ENCODE measurements at regions not wholly inside any gene's neighbourhood (a gene's known extent, or its start where the extent isn't known, plus 50 kb on each side); places are given as distances from the start of the nearest gene placed in this dataset.

DNA sequence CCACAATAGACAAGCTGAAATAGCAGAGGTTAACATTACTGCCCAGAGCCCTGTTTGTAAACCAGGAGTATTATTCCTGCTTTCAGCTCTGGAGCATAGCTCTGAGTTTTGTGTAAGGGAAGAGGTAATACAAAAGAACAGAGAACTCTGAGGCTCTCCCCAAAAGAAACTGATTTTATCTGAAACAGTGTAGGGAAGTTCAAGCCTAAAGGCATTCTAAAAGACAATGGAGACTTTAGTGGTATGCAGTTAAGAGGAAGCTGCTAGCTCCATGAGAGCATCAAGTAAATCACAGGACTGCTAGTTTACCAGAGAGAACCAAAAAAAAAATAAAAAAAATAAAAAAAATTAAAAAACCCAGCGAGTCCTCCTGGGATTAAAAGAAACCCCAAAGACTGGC, 146.6 kb upstream of the PCSK5 start:
- no peak for DNase-seq (ENCODE audit: insufficient read length, low spot score)
- no peak for TF ChIP-seq TAF1 (IDR thresholded peaks at IDR 0.05; ENCODE audit: low read depth, low read length)
- TF ChIP-seq POLR2A (IDR thresholded peaks at IDR 0.05; ENCODE audit: low read depth, low read length) = no peak
- TF ChIP-seq POU2F2 (IDR thresholded peaks at IDR 0.05; ENCODE audit: low read depth, low read length) = no peak
- no peak for TF ChIP-seq SPI1 (IDR thresholded peaks at IDR 0.05; ENCODE audit: low read depth, low read length)
- no peak for TF ChIP-seq POLR2AphosphoS5 (IDR thresholded peaks at IDR 0.05; ENCODE audit: low read depth, low read length)
- TF ChIP-seq PAX5 (IDR thresholded peaks at IDR 0.05; ENCODE audit: insufficient read depth, low read length, severe bottlenecking) = no peak
- no peak for FAIRE-seq

DNA sequence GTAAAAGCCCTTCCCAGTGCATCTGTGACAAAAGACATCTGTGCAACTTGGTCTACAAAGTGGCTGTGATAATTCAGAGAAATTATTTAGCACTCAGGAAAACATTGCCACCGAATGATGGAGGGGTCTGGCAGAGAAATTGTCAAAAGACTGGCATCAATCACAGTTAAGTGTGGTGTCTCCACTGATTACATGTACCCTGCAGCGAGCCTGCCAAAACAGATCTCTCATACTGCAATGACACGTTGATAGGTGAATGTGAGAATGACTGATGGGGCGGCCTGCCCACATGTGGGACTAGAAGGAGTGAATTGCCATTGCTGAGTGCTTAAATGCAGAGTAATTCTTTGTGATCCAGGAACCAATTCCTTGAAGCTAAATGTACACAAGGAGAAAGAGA, 136.4 kb upstream of the PCSK5 start:
- TF ChIP-seq POU2F2 (IDR thresholded peaks at IDR 0.05; ENCODE audit: low read depth, low read length) = no peak
- no peak for TF ChIP-seq SPI1 (IDR thresholded peaks at IDR 0.05; ENCODE audit: low read depth, low read length)
- TF ChIP-seq TAF1 (IDR thresholded peaks at IDR 0.05; ENCODE audit: low read depth, low read length) = no peak
- no peak for TF ChIP-seq PAX5 (IDR thresholded peaks at IDR 0.05; ENCODE audit: insufficient read depth, low read length, severe bottlenecking)
- no peak for TF ChIP-seq POLR2AphosphoS5 (IDR thresholded peaks at IDR 0.05; ENCODE audit: low read depth, low read length)
- no peak for TF ChIP-seq POLR2A (IDR thresholded peaks at IDR 0.05; ENCODE audit: low read depth, low read length)
- DNase-seq (ENCODE audit: insufficient read length, low spot score) (no peak), FAIRE-seq (no peak)

DNA sequence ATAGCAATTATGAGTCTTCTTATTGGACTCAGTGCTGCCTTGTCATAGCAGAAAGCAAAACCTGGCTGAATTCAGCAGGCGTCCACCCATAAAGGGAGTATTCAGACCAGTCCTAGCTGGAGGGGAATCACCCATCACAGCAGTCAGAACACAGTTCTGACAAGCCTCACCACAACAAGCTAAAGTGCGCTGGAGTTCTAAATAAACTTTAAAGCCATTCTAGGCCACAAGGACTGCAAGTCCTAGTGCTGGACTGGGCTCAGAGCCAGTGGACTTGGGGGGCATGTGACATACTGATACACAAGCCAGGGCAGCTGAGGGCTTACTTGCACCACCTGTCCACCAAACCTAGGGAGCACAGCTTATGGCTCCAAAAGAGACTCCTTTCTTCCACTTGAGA, 115.3 kb upstream of the PCSK5 start:
- TF ChIP-seq PAX5 (IDR thresholded peaks at IDR 0.05; ENCODE audit: insufficient read depth, low read length, severe bottlenecking) (no peak), POLR2AphosphoS5 (IDR thresholded peaks at IDR 0.05; ENCODE audit: low read depth, low read length) (no peak), POLR2A (IDR thresholded peaks at IDR 0.05; ENCODE audit: low read depth, low read length) (no peak), SPI1 (IDR thresholded peaks at IDR 0.05; ENCODE audit: low read depth, low read length) (no peak)
- FAIRE-seq = no peak
- DNase-seq (ENCODE audit: insufficient read length, low spot score) = no peak

DNA sequence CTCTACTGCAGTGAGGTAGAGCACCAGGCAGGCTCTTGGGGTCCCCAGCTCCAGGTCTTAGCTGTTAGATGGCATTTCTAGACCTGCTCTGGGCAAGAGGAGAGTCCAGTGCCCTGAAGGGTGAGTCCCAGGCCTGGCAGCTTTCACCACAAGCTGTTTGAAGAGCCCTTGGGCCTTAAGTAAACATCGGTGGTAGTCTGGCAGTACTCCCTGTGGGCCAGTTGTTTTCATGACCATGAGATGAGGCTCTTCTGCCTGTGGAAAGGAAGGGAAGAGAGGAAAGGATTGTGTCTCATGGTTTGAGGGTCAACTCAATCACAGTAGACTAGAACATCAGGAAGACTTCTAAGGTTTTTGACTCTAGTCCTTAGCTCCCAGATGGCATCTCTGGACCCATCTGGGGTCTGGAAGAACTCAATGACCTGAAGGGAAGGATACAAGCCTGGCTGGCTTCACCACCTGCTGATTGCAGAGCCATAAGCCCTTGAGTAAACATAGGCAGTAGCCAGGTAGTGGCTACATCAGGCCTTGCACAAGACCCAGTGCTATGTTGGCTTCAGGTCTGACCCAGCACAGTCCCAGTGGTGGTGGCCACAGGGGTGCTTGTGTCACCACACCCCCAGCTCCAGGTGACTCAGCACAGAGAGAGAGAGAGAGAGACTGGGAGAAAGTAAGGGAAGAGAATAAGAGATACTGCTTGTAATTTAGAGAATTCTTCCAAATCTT, 114.3 kb upstream of the PCSK5 start:
- DNase-seq (ENCODE audit: insufficient read length, low spot score) = no peak
- TF ChIP-seq SPI1 (IDR thresholded peaks at IDR 0.05; ENCODE audit: low read depth, low read length) (no peak), TAF1 (IDR thresholded peaks at IDR 0.05; ENCODE audit: low read depth, low read length) (no peak), PAX5 (IDR thresholded peaks at IDR 0.05; ENCODE audit: insufficient read depth, low read length, severe bottlenecking) (no peak), POLR2AphosphoS5 (IDR thresholded peaks at IDR 0.05; ENCODE audit: low read depth, low read length) (no peak), POU2F2 (IDR thresholded peaks at IDR 0.05; ENCODE audit: low read depth, low read length) (no peak), POLR2A (IDR thresholded peaks at IDR 0.05; ENCODE audit: low read depth, low read length) (no peak)
- no peak for FAIRE-seq

DNA sequence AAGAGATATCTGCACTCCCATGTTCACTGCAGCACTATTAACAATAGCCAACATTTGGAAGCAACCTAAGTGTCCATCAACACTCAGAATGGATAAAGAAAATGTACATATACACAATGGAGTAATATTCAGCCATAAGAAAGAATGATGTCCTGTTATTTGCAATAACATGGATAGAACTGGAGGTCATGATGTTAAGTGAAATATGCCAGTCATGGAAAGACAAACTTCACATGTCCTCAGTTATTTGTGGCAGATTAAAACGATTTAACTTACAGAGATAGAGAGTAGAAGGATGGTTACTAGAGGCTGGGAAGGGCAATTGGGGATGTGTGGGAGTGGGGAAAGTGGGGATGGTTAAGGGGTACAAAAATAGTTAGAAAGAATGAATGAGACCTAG, 110.3 kb upstream of the PCSK5 start:
- DNase-seq (ENCODE audit: insufficient read length, low spot score) (no peak), FAIRE-seq (no peak)

DNA sequence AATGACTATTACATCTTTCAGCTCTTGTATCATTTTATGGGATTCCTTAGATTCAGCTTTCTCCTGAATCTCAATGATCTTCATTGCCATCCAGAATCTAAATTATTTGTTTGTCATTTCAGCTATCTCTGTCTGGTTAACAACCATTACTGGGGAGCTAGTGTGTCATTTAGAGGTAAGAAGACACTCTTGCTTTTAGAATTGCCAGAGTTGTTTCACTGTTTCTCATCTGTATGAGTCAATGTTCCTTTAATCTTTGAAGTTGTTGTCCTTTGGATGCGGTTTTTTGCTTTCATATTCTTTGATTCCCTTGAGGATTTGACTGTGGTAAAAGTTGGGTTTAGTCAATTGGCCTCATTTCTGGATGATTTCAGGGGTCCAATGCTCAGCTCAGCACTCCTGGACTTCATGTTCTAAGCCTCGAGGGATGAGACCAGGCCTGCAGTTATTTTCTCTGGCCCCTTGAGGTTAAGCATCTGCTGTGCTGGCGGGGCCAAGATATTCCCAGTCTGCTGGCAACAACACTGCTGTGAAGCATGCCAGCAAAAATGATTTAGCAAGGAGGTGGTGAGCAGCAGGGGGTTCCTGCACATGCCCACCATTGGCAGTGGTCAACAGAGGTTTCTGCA, 102.4 kb upstream of the PCSK5 start:
- DNase-seq (ENCODE audit: insufficient read length, low spot score) (no peak), FAIRE-seq (no peak)
- no peak for TF ChIP-seq POU2F2 (IDR thresholded peaks at IDR 0.05; ENCODE audit: low read depth, low read length)

More for the DNA sequence above, 110.3 kb upstream of the PCSK5 start:
- TF ChIP-seq POLR2A (IDR thresholded peaks at IDR 0.05; ENCODE audit: low read depth, low read length) (no peak), PAX5 (IDR thresholded peaks at IDR 0.05; ENCODE audit: insufficient read depth, low read length, severe bottlenecking) (no peak), POLR2AphosphoS5 (IDR thresholded peaks at IDR 0.05; ENCODE audit: low read depth, low read length) (no peak), TAF1 (IDR thresholded peaks at IDR 0.05; ENCODE audit: low read depth, low read length) (no peak), SPI1 (IDR thresholded peaks at IDR 0.05; ENCODE audit: low read depth, low read length) (no peak), POU2F2 (IDR thresholded peaks at IDR 0.05; ENCODE audit: low read depth, low read length) (no peak)

DNA sequence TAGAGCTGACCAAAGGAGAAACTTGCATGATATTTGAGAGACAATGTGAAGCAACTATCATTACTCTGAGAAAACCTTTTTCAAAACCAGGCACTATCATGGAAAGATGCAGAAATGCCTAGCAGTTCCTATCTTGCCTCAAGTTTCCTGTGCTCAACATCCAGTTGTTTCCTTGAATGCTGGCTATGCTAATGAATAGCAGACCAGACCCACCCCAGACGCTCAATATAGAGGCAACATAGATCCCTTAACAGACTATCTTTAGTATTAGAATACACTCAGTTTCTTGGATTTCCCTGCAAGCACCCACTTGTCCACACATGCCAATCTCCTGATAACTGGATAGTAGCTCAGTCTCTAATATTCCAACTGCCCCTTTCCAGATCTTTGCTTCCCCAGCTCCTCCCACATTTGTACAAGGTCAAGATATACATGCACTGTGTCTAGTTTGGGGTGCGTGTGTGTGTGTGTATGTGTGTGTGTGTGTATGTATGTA, 93.3 kb upstream of the PCSK5 start:
- FAIRE-seq (no peak), DNase-seq (ENCODE audit: insufficient read length, low spot score) (no peak)
- no peak for TF ChIP-seq POLR2A (IDR thresholded peaks at IDR 0.05; ENCODE audit: low read depth, low read length)
- TF ChIP-seq SPI1 (IDR thresholded peaks at IDR 0.05; ENCODE audit: low read depth, low read length) = no peak
- TF ChIP-seq POU2F2 (IDR thresholded peaks at IDR 0.05; ENCODE audit: low read depth, low read length) = no peak
- no peak for TF ChIP-seq TAF1 (IDR thresholded peaks at IDR 0.05; ENCODE audit: low read depth, low read length)
- TF ChIP-seq PAX5 (IDR thresholded peaks at IDR 0.05; ENCODE audit: insufficient read depth, low read length, severe bottlenecking) = no peak

DNA sequence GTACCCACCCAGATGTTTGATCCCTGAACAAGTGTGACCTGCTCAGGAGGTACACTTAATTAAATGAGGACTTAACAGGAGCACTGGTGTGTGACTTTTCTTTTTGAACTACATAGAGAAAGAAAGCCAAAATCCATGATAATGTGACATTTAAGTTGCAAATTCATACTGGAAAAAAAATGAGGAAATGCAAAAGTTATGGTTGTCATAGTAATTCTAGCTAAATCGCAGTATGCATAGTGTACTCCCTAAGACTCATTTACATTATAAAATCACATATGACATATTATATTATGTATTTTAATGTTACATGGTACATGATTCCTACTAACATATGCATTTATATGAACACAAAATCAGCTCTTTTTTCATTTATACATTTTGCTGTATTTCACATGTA, 92.0 kb upstream of the PCSK5 start:
- no peak for DNase-seq (ENCODE audit: insufficient read length, low spot score)
- TF ChIP-seq POLR2AphosphoS5 (IDR thresholded peaks at IDR 0.05; ENCODE audit: low read depth, low read length) (no peak), PAX5 (IDR thresholded peaks at IDR 0.05; ENCODE audit: insufficient read depth, low read length, severe bottlenecking) (no peak), POLR2A (IDR thresholded peaks at IDR 0.05; ENCODE audit: low read depth, low read length) (no peak), TAF1 (IDR thresholded peaks at IDR 0.05; ENCODE audit: low read depth, low read length) (no peak), SPI1 (IDR thresholded peaks at IDR 0.05; ENCODE audit: low read depth, low read length) (no peak), POU2F2 (IDR thresholded peaks at IDR 0.05; ENCODE audit: low read depth, low read length) (no peak)
- FAIRE-seq = no peak

DNA sequence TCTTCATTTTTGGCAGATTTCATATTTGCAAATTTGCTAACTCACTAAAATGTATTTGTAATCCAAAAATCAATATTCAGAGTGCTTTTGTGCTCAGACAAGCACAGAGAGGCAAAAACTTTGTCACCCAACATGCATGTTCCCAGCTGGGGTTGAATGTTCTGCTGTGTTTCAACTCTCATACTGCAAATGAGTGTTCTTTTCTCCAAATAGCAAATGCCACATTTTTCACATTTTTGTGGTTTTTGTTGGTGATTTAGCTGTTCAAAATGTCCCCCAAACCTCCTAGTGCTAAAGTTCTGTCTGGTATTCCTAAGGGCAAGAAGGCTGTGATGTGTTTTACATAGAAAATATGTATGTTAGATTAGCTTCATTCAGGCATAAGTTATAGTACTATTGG, 87.3 kb upstream of the PCSK5 start:
- no peak for TF ChIP-seq POU2F2 (IDR thresholded peaks at IDR 0.05; ENCODE audit: low read depth, low read length)
- no peak for TF ChIP-seq POLR2A (IDR thresholded peaks at IDR 0.05; ENCODE audit: low read depth, low read length)
- TF ChIP-seq SPI1 (IDR thresholded peaks at IDR 0.05; ENCODE audit: low read depth, low read length) = no peak
- no peak for TF ChIP-seq POLR2AphosphoS5 (IDR thresholded peaks at IDR 0.05; ENCODE audit: low read depth, low read length)
- TF ChIP-seq TAF1 (IDR thresholded peaks at IDR 0.05; ENCODE audit: low read depth, low read length) = no peak
- TF ChIP-seq PAX5 (IDR thresholded peaks at IDR 0.05; ENCODE audit: insufficient read depth, low read length, severe bottlenecking) = no peak
- DNase-seq (ENCODE audit: insufficient read length, low spot score) (no peak), FAIRE-seq (no peak)

DNA sequence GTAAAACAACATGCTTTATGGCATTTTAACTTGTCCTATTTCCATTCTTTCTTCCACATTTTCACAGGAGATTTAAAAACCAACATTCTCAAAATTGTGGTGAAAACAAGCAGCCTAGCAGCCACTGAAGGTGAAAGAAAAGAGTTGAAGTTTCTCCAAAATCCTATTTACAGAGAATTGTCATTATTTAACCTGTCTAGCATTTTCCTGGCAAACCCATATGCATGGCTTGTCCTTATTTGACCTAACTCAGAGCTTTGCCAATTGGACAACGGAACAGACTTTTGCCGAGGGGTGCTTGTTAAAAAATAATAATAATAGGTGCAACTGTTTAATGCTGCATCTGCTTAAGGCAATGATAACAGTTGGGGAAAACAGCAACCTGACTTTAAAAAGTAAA, 80.4 kb upstream of the PCSK5 start:
- FAIRE-seq = no peak
- TF ChIP-seq POU2F2 (IDR thresholded peaks at IDR 0.05; ENCODE audit: low read depth, low read length) (no peak), POLR2A (IDR thresholded peaks at IDR 0.05; ENCODE audit: low read depth, low read length) (no peak)
- DNase-seq (ENCODE audit: insufficient read length, low spot score) = no peak

Measured in GM12891 (cell line).